Renal cortex interstitium (tissue), 11 donors: ENCODE measurements at regions not wholly inside any gene's neighbourhood (a gene's known extent, or its start where the extent isn't known, plus 50 kb on each side); places are given as distances from the start of the nearest gene placed in this dataset.
"Not testable (repeated sequence)": the region's sequence is repeated elsewhere in the genome, so short reads cannot be mapped to it uniquely, and the experiment has no call there.

Experiments used
- DNase-seq, 11 donors: peaks; one replicate each; pipeline ENCODE4 v3.0.0-alpha.2; 2013; ENCODE audit warnings: low read depth in 9 of 11, low spot score in 4 of 11; ENCODE audit errors: extremely low read depth in 1 of 11

DNA sequence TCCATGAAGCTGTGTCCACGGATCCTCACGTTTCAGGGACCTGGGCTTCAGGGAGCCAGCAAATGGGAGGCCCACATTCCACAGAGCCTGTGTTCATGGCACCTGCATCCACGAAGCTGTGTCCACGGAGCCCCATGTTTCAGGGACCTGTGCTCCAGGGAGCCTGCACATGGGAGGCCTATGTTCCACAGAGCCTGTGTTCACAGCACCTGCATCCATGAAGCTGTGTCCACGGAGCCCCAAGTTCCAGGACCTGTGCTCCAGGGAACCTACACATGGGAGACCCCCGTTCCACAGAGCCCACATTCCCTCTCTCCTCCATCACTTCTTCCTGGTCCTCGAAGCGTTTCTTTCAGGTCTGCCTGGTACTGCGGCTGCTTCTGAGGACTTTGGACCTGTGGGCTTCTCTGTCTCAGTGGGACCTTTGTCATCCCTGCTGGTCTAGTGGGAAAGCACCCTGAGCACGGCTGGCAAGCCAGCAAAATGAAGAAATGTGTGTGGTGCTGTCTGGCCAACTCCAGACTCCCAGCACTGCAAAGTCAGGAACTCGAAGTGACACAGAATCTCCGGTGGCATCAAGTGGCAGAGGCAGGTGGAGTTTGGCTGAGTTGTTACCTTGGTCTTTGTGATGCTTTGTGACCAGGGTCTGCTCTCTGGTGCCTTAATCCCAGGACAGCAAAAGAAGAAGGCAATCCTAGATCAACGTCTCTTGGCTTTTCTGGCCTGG, 245.9 kb downstream of the DLL1 start:
- no peak for DNase-seq

DNA sequence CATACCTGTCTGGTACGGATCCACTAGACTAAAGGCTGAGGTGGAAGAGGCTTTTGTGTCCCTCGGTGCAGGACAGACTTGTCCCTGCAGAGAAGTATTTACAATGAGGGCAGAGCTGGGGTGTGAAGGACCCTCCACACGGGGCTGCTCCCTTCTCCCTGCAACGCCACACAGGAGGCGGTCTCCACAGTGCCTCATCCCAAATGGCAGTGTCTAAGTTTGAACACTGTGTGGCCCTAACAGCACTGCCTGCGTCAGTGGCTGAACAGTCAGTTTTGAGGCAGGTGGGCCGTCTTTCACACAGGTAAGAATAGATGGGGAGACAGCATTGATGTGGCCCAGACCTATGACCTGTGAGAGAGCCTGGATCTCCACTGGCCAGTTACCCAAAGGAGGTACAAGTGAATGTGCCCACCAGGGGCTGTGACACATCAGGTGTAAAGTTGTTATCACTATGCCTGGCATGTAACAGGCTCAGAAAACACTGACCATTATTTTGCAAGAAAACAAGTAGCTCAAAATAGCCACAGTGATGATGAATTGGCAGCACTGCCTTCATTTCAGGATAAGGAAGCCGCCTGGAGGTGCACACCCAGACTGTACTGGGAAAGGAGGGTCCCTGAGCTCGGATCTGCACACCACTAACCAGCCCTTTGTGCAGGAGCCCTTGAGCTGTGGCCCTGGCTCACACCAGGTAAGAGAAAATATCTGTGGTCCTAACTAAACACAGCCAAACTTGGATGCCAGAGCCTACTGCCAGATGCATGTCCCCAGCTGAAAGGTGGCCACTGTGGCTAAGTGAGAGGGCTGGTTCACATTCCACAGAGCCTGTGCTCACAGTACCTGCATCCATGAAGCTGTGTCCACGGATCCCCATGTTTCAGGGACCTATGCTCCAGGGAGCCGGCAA, 246.7 kb downstream of the DLL1 start:
- no peak for DNase-seq

DNA sequence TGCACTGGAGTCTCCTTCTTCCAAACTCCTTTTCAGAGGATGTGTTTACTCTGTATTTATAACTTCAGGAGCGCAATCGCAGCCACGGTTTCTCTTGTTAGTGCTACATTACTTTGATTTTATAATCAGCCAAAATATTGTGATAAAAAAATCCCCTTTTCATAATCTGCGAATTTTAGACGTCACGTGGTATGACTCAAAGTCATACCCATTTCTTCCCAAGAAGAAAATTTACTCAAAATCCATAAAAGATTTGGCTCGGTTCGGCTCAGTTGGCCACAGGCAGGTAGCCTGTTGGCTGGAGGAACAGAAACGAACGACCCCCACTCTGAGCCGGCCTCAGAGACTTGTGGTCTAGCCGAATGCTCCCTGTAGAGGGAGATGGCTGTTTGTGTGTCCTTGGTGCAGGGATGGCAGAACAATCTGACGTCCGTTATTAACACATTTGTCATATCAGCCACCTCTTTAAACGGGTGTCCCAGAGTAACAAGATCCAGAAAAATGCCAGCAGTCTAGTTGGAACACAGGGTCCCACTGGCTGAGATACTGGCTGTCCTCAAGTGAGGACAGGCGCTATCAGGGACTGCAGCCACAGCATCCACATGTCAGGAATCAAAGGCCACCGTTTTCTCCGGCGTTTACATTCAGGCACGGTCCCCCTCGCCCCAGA, 247.6 kb downstream of the DLL1 start:
- DNase-seq: no peak

DNA sequence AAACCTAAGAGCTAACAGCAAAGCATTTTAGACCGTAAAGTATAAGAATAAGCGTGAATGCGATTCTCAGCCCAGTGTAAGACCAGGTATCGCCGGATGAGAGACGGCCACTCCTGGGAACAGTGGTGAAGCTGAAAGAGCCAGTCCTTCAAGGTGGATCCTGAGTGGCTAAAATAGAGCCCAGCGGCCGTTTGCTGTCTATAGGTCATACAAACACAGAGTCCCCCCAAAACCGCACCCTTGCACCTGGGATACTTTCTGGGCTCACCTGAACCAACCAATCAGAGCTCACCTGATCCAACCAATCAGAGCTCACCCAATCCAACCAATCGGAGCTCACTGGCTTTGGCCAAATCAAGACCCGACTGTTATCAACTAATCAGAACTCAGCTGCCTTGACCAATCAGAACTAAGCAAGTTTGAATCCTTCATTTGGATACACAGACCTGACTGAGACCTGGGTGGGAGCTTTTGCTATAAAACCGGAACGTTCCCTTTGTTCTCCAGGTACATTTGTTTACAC, 248.2 kb downstream of the DLL1 start:
- DNase-seq: no peak

- DNase-seq: no peak
Measured at GRCh38 chr6:170042123-170042522, 248.8 kb downstream of the DLL1 start.

DNA sequence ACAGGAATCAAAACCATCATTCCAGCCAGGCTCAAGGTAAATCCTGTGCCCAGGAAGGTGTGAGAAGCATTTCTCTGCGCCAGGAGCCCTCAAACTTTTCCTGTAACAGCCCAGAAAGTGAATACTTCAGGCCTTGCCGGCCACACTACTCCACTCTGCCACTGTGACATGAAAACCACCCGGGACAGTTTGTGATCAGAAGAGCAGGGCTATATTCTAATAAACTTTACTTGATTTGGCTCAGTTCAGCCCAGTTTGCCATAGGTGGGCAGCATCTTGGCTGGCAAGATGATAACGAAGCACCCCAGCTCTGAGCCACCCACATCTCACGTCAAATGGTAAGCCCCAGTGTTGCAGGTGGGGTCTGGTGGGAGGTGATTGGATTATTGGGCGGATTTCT, 249.4 kb downstream of the DLL1 start:
- no peak for DNase-seq

DNA sequence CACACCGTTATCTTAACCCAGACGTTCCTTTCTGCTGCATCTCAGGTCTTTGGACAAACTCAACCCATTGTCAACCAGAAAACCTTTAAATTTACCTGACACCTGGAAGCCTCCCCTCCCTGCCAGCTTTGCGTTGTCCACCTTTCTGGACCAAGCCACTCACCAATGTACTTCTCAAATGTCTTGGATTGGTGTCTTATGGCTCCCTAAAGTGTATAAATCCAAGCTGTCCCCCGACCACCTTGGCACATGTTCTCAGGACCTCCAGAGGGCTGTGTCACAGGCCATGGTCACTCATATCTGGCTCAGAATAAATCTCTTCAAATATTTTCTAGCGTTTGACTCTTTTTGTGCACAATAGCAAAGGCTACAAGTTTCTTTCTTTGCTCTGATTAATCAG, 250.0 kb downstream of the DLL1 start:
- DNase-seq: no peak

GRCh38 chr6:170040115-170040500, 250.8 kb downstream of the DLL1 start:
- DNase-seq: no peak

DNA sequence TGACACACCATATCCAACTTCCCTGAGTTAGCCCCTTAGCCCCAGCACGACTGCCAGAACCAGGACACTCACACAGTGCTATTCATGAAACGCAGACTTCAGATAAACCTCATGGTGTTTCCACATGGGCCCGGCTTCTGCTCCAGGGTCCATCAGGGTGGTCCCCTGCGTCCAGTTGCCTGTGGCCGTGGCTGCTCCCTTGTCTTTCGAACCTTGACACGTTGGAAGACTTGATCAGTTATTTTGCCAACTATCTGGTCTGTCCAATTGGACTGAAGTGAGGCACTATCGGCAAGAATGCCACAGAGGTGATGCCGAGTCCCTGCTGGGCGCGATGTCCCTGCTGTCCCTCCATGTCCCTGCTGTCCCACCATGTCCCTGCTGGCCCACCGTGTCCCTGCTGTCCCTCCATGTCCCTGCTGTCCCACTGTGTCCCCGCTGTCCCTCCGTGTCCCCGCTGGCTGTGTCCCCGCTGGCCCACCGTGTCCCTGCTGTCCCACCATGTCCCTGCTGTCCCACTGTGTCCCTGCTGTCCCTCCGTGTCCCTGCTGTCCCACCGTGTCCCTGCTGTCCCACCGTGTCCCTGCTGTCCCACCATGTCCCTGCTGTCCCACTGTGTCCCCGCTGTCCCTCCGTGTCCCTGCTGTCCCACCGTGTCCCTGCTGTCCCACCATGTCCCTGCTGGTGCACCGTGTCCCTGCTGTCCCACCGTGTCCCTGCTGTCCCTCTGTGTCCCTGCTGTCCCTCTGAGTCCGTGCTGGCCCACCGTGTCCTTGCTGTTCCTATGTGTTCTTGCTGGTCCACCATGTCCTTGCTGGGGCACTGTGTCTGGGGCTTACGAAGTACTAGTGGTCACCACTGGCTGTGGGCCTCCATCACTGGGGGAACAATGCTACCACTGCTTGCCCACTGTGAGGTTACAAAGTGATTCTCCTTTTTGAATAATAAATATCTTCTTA, 251.4 kb downstream of the DLL1 start:
- no peak for DNase-seq

GRCh38 chr6:170038708-170039107, 252.2 kb downstream of the DLL1 start:
- no peak for DNase-seq

GRCh38 chr6:170038251-170038650, 252.6 kb downstream of the DLL1 start:
- DNase-seq: no peak

GRCh38 chr6:170037541-170038250, 253.2 kb downstream of the DLL1 start:
- DNase-seq: no peak

DNA sequence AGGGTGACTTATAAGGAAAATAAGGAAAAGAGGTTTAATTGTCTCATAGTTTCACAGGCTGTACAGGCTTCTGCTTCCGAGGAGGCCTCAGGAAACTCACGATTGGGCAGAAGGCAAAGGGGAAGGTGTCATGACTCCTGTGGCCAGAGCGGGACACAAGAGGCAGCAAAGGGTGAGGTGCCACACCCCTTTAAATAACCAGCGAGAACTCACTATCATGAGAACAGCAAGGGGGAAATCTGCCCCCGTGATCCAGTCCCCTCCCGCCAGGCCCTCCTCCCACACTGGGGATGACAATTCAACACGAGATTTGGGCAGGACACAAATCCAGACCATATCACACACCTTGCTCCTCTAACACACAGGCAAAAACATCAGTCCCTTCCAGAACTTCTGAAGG, 254.0 kb downstream of the DLL1 start:
- DNase-seq: no peak

GRCh38 chr6:170036367-170036766, 254.5 kb downstream of the DLL1 start:
- DNase-seq: not testable (repeated sequence)

- DNase-seq: no peak
Measured at GRCh38 chr6:170035901-170036304, 255.0 kb downstream of the DLL1 start.

DNA sequence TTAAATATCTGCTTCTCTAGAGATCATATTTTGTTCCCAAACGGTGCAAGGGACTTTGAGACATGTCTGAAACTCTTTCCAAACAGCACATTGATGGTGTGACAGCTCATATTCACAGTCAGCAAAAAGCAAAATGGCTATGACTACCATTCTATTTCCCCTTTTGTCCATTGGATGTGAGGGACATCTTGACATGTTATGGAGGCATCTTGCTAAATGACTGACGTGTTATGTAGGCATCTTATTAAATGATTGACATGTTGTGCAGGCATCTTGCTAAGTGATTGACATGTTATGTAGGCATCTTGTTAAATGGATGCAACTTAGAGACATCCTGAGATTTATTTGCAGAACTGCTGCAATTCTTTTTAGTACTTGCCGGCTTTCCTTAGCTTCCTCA, 255.8 kb downstream of the DLL1 start:
- no peak for DNase-seq

DNA sequence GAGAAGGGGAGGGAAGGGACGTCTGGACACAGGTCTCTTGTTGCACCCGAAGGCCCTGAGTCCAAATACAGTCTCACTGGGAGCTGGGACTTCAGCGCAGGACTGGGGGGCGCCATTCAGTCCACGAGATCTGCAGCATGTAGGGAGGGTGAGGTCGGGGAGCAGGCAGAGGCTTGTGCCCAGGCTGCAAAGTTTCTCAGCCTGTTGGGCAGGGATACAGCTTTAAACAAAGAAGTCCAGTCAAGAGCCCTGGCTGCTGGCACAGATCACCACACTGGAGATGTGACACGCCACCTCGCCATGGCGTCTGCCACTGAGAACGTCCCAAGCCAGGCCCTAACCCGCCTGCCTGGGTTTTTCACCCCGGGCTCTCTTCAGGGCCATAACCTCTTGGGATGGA, 256.6 kb downstream of the DLL1 start:
- DNase-seq: no peak

DNA sequence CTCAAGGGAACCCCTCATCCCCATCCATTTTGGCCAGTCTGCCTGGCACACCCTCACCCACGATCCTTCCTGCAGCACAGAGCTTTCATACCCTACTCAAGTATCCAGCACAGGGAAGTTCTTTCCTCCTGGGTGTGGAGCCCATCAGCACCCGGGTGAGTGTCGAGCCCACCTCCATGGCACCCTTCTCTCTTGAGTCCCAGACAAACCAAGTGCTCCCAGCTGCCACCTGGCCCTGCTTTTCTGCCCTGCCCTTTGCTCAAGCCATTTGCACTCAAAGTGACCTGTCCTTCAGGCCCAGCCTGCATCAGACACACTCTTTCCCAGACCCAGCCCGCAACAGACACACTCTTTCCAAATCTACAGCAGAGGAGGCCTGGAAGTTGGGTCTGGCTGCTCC, 257.2 kb downstream of the DLL1 start:
- no peak for DNase-seq
